ENCODE measurements at regions not wholly inside any gene's neighbourhood (a gene's known extent, or its start where the extent isn't known, plus 50 kb on each side); places are given as distances from the start of the nearest gene placed in this dataset.

GRCh38 chr4:66923081-66923865, 622.0 kb downstream of the CENPC start:
- no peak for DNase-seq

- no peak for DNase-seq
Observed at GRCh38 chr4:66921433-66921832, 623.9 kb downstream of the CENPC start.

GRCh38 chr4:66920514-66920913, 624.8 kb downstream of the CENPC start:
- no peak for DNase-seq

GRCh38 chr4:66911880-66912279, 633.4 kb downstream of the CENPC start:
- DNase-seq: no peak

- no peak for DNase-seq
Observed at GRCh38 chr4:66906314-66906713, 639.0 kb downstream of the CENPC start.

GRCh38 chr4:66899422-66900065, 645.8 kb downstream of the CENPC start:
- no peak for DNase-seq

- DNase-seq: no peak
Observed at GRCh38 chr4:66893807-66894206, 651.5 kb downstream of the CENPC start.

- no peak for DNase-seq
Observed at GRCh38 chr4:66887061-66887460, 658.2 kb downstream of the CENPC start.

- DNase-seq: no peak
Observed at GRCh38 chr4:66885501-66886165, 659.7 kb downstream of the CENPC start.

GRCh38 chr4:66876946-66877345, 668.4 kb downstream of the CENPC start:
- no peak for DNase-seq

- DNase-seq: no peak
Observed at GRCh38 chr4:66872661-66873060, 672.6 kb downstream of the CENPC start.

GRCh38 chr4:66863481-66863880, 681.8 kb downstream of the CENPC start:
- DNase-seq: no peak

GRCh38 chr4:66855956-66856355, 689.3 kb downstream of the CENPC start:
- DNase-seq: no peak

GRCh38 chr4:66853845-66854244, 691.5 kb downstream of the CENPC start:
- no peak for DNase-seq

- DNase-seq: no peak
Observed at GRCh38 chr4:66852843-66853242, 692.5 kb downstream of the CENPC start.

GRCh38 chr4:66849596-66849995, 695.7 kb downstream of the CENPC start:
- DNase-seq: no peak

GRCh38 chr4:66842724-66843088, 702.6 kb downstream of the CENPC start:
- no peak for DNase-seq

- no peak for DNase-seq
Observed at GRCh38 chr4:66842026-66842723, 703.1 kb downstream of the CENPC start.

GRCh38 chr4:66840178-66840577, 705.1 kb downstream of the CENPC start:
- no peak for DNase-seq

GRCh38 chr4:66837279-66837922, 707.9 kb downstream of the CENPC start:
- DNase-seq: no peak

GRCh38 chr4:66829310-66829709, 716.0 kb downstream of the CENPC start:
- no peak for DNase-seq

- DNase-seq: no peak
Observed at GRCh38 chr4:66820681-66821080, 724.6 kb downstream of the CENPC start.

GRCh38 chr4:66814277-66814676, 731.0 kb downstream of the CENPC start:
- DNase-seq: no peak

Measured in activated CD4-positive, alpha-beta T cell treated with anti-CD3 and anti-CD28 coated beads for 48 hours (primary cell).